ENCODE measurements at regions not wholly inside any gene's neighbourhood (a gene's known extent, or its start where the extent isn't known, plus 50 kb on each side); places are given as distances from the start of the nearest gene placed in this dataset.

DNA sequence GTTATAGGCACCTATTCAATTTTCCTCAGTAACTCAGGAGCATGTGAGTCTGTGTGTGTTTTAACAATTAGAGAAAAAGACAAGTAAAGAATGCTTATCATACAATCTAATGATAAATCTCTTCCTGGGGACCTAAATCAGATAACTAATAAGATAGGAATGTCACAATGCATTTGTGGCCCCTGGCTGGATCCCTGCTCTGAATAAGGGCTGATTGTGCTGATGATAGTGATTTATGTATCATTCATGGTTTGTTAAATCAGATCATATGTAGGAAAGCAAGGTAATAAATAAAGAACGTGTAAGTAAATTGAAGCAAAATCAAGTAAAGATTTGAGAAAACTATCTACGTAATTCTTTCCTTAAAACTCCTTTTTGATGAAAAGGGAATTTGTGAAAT is 145.9 kb downstream of the C7orf25 start:
- TF ChIP-seq, protein P1, sequence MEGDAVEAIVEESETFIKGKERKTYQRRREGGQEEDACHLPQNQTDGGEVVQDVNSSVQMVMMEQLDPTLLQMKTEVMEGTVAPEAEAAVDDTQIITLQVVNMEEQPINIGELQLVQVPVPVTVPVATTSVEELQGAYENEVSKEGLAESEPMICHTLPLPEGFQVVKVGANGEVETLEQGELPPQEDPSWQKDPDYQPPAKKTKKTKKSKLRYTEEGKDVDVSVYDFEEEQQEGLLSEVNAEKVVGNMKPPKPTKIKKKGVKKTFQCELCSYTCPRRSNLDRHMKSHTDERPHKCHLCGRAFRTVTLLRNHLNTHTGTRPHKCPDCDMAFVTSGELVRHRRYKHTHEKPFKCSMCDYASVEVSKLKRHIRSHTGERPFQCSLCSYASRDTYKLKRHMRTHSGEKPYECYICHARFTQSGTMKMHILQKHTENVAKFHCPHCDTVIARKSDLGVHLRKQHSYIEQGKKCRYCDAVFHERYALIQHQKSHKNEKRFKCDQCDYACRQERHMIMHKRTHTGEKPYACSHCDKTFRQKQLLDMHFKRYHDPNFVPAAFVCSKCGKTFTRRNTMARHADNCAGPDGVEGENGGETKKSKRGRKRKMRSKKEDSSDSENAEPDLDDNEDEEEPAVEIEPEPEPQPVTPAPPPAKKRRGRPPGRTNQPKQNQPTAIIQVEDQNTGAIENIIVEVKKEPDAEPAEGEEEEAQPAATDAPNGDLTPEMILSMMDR (IDR thresholded peaks at IDR 0.05): no peak
- no peak for TF ChIP-seq POLR2A (IDR thresholded peaks at IDR 0.05)

Data from body of pancreas (tissue), 4 donors.